Activated B cell treated with CpG ODN at 0.5 μM for 24 hours (primary cell): ENCODE measurements at regions not wholly inside any gene's neighbourhood (a gene's known extent, or its start where the extent isn't known, plus 50 kb on each side); places are given as distances from the start of the nearest gene placed in this dataset.

Source experiments
- ATAC-seq: fragments of 200-7000 bp; cut with Tn5 transposase; one replicate; pipeline ENCODE4 v1.10.0; 2021; ENCODE audit warnings: low read depth, mild to moderate bottlenecking, moderate library complexity
- CTCF ChIA-PET: fragments of 350-600 bp; sonication (Branson Sonifier 250); formaldehyde crosslinking; loops from one replicate; lab custom pipeline; 2021; ENCODE audit warnings: antibody characterized with exemption; lab: Charles Lee
- POLR2A ChIA-PET: fragments of 350-600 bp; sonication (Branson Sonifier 250); formaldehyde crosslinking; loops from one replicate; lab custom pipeline; 2021; ENCODE audit warnings: antibody characterized with exemption; lab: Charles Lee
- DNase-seq: peaks from one replicate; pipeline ENCODE4 v3.0.0; 2022
- H3K27ac Mint-ChIP-seq: one replicate; pipeline ENCODE4 v1.8.0; 2020; ENCODE audit warnings: mixed read lengths
- H3K27me3 Mint-ChIP-seq: one replicate; pipeline ENCODE4 v1.8.0; 2021; ENCODE audit warnings: mixed read lengths
- H3K36me3 Mint-ChIP-seq: one replicate; pipeline ENCODE4 v1.8.0; 2021; ENCODE audit warnings: low read depth, mixed read lengths
- H3K4me1 Mint-ChIP-seq: one replicate; pipeline ENCODE4 v1.8.0; 2021; ENCODE audit warnings: mixed read lengths
- H3K4me3 Mint-ChIP-seq: one replicate; pipeline ENCODE4 v1.8.0; 2020; ENCODE audit warnings: mild to moderate bottlenecking, mixed read lengths
- H3K9me3 Mint-ChIP-seq: one replicate; pipeline ENCODE4 v1.8.0; 2020; ENCODE audit warnings: mixed read lengths
- CTCF ChIP-seq: fragments of 200-600 bp; IDR thresholded peaks from one replicate; pipeline ENCODE4 v1.8.0; 2022; ENCODE audit warnings: antibody characterized with exemption, mild to moderate bottlenecking
- intact Hi-C: fragments of 100-400 bp; cut with micrococcal nuclease; formaldehyde crosslinking; loops from one replicate; pipeline ENCODE4 v1.15.1; 2024

GRCh38 chr5:166695326-166695725 lies 1596.1 kb upstream of the WWC1 start:
- Mint-ChIP-seq H3K27ac (no peak overlapping the region), H3K4me3 (no peak overlapping the region), H3K36me3 (no peaks in the 10 kb centered on the region), H3K4me1 (no peaks in the 10 kb centered on the region), H3K27me3 (no peaks in the 10 kb centered on the region), H3K9me3 (peaks cover 4% of the 10 kb centered on the region)
- ATAC-seq (no peak), DNase-seq (no peak)
- ChIA-PET CTCF (no interaction called here), POLR2A (no interaction called here)
- no peak for TF ChIP-seq CTCF
- intact Hi-C loops = no loop called here

GRCh38 chr5:166708291-166708690 lies 1583.2 kb upstream of the WWC1 start:
- ChIA-PET CTCF (no interaction called here), POLR2A (no interaction called here)
- H3K36me3 Mint-ChIP-seq = no peaks in the 10 kb centered on the region
- H3K4me3 Mint-ChIP-seq = no peak overlapping the region
- H3K27ac Mint-ChIP-seq = no peak overlapping the region
- DNase-seq (no peak), ATAC-seq (no peak)
- H3K27me3 Mint-ChIP-seq = no peaks in the 10 kb centered on the region
- no peak for TF ChIP-seq CTCF
- H3K4me1 Mint-ChIP-seq = no peaks in the 10 kb centered on the region
- intact Hi-C loops = no loop called here
- peaks cover 2% of the 10 kb centered on the region for H3K9me3 Mint-ChIP-seq

GRCh38 chr5:166709691-166710090 lies 1581.8 kb upstream of the WWC1 start:
- ChIA-PET POLR2A (no interaction called here), CTCF (no interaction called here)
- ATAC-seq = no peak
- DNase-seq = no peak
- Mint-ChIP-seq H3K4me3 (no peak overlapping the region), H3K4me1 (no peaks in the 10 kb centered on the region), H3K27me3 (no peaks in the 10 kb centered on the region), H3K27ac (no peak overlapping the region), H3K9me3 (peaks cover 2% of the 10 kb centered on the region), H3K36me3 (no peaks in the 10 kb centered on the region)
- intact Hi-C loops = no loop called here
- TF ChIP-seq CTCF = no peak

- ChIA-PET POLR2A (no interaction called here), CTCF (no interaction called here)
- Mint-ChIP-seq H3K4me3 (no peak overlapping the region), H3K27me3 (no peaks in the 10 kb centered on the region), H3K4me1 (no peaks in the 10 kb centered on the region), H3K36me3 (no peaks in the 10 kb centered on the region), H3K9me3 (peaks cover 2% of the 10 kb centered on the region), H3K27ac (no peak overlapping the region)
- ATAC-seq = no peak
- intact Hi-C loops = no loop called here
- no peak for TF ChIP-seq CTCF
- no peak for DNase-seq
Measured at GRCh38 chr5:166710271-166710670, 1581.2 kb upstream of the WWC1 start.

GRCh38 chr5:166712447-166713185 lies 1578.8 kb upstream of the WWC1 start:
- Mint-ChIP-seq H3K27me3 (no peaks in the 10 kb centered on the region), H3K36me3 (no peaks in the 10 kb centered on the region), H3K9me3 (peaks cover 3% of the 10 kb centered on the region), H3K27ac (no peak overlapping the region), H3K4me1 (no peaks in the 10 kb centered on the region), H3K4me3 (no peak overlapping the region)
- POLR2A ChIA-PET = no interaction called here
- CTCF ChIA-PET = no interaction called here
- intact Hi-C loops = no loop called here
- ATAC-seq (no peak), DNase-seq (no peak)
- TF ChIP-seq CTCF = no peak
